K562 (cell line): ENCODE measurements at regions not wholly inside any gene's neighbourhood (a gene's known extent, or its start where the extent isn't known, plus 50 kb on each side); places are given as distances from the start of the nearest gene placed in this dataset.
"Not testable (repeated sequence)": the region's sequence is repeated elsewhere in the genome, so short reads cannot be mapped to it uniquely, and the experiment has no call there.

Experiments
- BHLHE40 ChIP-seq: IDR thresholded peaks from 2 replicates; pipeline ENCODE4 v1.6.1; 2011; ENCODE audit warnings: low read length, improper control_type of control experiment
- E2F3 ChIP-seq: fragments of 250-450 bp; sonication (Bioruptor Pico); IDR thresholded peaks from 2 replicates; pipeline ENCODE4 v1.4.0; 2020; ENCODE audit warnings: mild to moderate bottlenecking
- FOS ChIP-seq: IDR thresholded peaks from 3 replicates; pipeline ENCODE4 v1.6.1; 2011; ENCODE audit not compliant: insufficient read length; ENCODE audit errors: extremely low read depth
- FOXO4 ChIP-seq: fragments of 450-650 bp; formaldehyde crosslinking; IDR thresholded peaks from 2 replicates; pipeline ENCODE4 v1.4.0; 2020; ENCODE audit warnings: mild to moderate bottlenecking, moderate library complexity
- HDAC8 ChIP-seq: fragments of 450-650 bp; IDR thresholded peaks from 2 replicates; pipeline ENCODE4 v1.6.1; 2016; ENCODE audit warnings: mild to moderate bottlenecking, missing genetic modification characterization, moderate library complexity, missing compliant biosample characterization
- NCOA6 ChIP-seq: fragments of 450-650 bp; IDR thresholded peaks from 2 replicates; pipeline ENCODE4 v1.6.1; 2017; ENCODE audit warnings: mild to moderate bottlenecking
- RFX5 ChIP-seq: IDR thresholded peaks from 2 replicates; pipeline ENCODE4 v1.6.1; 2011; ENCODE audit warnings: low read depth, mild to moderate bottlenecking, improper control_type of control experiment, low read length
- TBP ChIP-seq: optimal IDR thresholded peaks from 2 replicates; pipeline ENCODE3; 2011; ENCODE audit warnings: low read depth, low read length, improper control_type of control experiment
- ZC3H4 ChIP-seq: sonication (generic); formaldehyde crosslinking; IDR thresholded peaks from 2 replicates; pipeline ENCODE4 v1.9.0; 2021; ENCODE audit warnings: missing genetic modification reagents, borderline replicate concordance
- ZNF592 ChIP-seq: fragments of 450-650 bp; IDR thresholded peaks from 2 replicates; pipeline ENCODE4 v1.6.1; 2017; ENCODE audit warnings: antibody characterized with exemption, mild to moderate bottlenecking
- ZNF696 ChIP-seq: fragments of 250-450 bp; sonication (Bioruptor Pico); conservative IDR thresholded peaks from 2 replicates; pipeline ENCODE4 v1.4.0; 2020; ENCODE audit warnings: mild to moderate bottlenecking, moderate library complexity
- TF ChIP-seq, protein P1 (sequence below), 3 experiments: IDR thresholded peaks in 2 of 3; conservative IDR thresholded peaks in 1 of 3; 2 replicates each; pipeline ENCODE4 v1.5.1; 2011 to 2012; ENCODE audit warnings: low read length in 3 of 3, mild to moderate bottlenecking in 3 of 3, control low read depth in 2 of 3, improper control_type of control experiment in 1 of 3, inconsistent platforms in 1 of 3, low read depth in 1 of 3, mixed read lengths in 1 of 3, moderate library complexity in 1 of 3; ENCODE audit not compliant: insufficient read depth in 2 of 3

- TF ChIP-seq ZNF696 (CRISPR knock-in tag); BHLHE40; RFX5; HDAC8 (tag); FOXO4 (CRISPR knock-in tag); ZC3H4 (CRISPR knock-in tag); FOS; ZNF592; E2F3; TBP; NCOA6: not testable (repeated sequence)
- TF ChIP-seq, protein P1, sequence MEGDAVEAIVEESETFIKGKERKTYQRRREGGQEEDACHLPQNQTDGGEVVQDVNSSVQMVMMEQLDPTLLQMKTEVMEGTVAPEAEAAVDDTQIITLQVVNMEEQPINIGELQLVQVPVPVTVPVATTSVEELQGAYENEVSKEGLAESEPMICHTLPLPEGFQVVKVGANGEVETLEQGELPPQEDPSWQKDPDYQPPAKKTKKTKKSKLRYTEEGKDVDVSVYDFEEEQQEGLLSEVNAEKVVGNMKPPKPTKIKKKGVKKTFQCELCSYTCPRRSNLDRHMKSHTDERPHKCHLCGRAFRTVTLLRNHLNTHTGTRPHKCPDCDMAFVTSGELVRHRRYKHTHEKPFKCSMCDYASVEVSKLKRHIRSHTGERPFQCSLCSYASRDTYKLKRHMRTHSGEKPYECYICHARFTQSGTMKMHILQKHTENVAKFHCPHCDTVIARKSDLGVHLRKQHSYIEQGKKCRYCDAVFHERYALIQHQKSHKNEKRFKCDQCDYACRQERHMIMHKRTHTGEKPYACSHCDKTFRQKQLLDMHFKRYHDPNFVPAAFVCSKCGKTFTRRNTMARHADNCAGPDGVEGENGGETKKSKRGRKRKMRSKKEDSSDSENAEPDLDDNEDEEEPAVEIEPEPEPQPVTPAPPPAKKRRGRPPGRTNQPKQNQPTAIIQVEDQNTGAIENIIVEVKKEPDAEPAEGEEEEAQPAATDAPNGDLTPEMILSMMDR (IDR thresholded peaks at IDR 0.05 in 2 of 3, conservative IDR thresholded peaks at IDR 0.05 in 1 of 3; ENCODE audit: insufficient read depth in 2 of 3, low read depth in 1 of 3, low read length in 3 of 3) = not testable (repeated sequence)
These were observed 1737.7 kb downstream of the ARAP2 start for GRCh38 chr4:34506511-34507092.
